CD4-positive, alpha-beta T cell treated with Interleukin-15 for 4 hours (primary cell): ENCODE measurements at regions not wholly inside any gene's neighbourhood (a gene's known extent, or its start where the extent isn't known, plus 50 kb on each side); places are given as distances from the start of the nearest gene placed in this dataset.
"Not testable (repeated sequence)": the region's sequence is repeated elsewhere in the genome, so short reads cannot be mapped to it uniquely, and the experiment has no call there.

Experiments
- DNase-seq: peaks from one replicate; pipeline ENCODE4 v3.0.0-alpha.2; 2020; ENCODE audit warnings: low spot score

- DNase-seq = no peak
These were observed 1047.6 kb upstream of the AUTS2 start for GRCh38 chr7:68550635-68551034.

GRCh38 chr7:68556537-68556936, 1041.7 kb upstream of the AUTS2 start:
- DNase-seq = no peak

- no peak for DNase-seq
These were observed 1038.8 kb upstream of the AUTS2 start for GRCh38 chr7:68559518-68559917.

GRCh38 chr7:68562323-68562899, 1035.9 kb upstream of the AUTS2 start:
- no peak for DNase-seq

GRCh38 chr7:68564306-68565135, 1033.8 kb upstream of the AUTS2 start:
- no peak for DNase-seq

GRCh38 chr7:68571286-68571685, 1027.0 kb upstream of the AUTS2 start:
- DNase-seq = no peak

GRCh38 chr7:68573271-68574005, 1024.8 kb upstream of the AUTS2 start:
- no peak for DNase-seq

GRCh38 chr7:68576366-68576765, 1021.9 kb upstream of the AUTS2 start:
- DNase-seq = no peak

GRCh38 chr7:68581417-68581816, 1016.9 kb upstream of the AUTS2 start:
- no peak for DNase-seq

- DNase-seq = no peak
These were observed 1010.7 kb upstream of the AUTS2 start for GRCh38 chr7:68587599-68587998.

- no peak for DNase-seq
These were observed 996.4 kb upstream of the AUTS2 start for GRCh38 chr7:68601826-68602225.

GRCh38 chr7:68604541-68604940, 993.7 kb upstream of the AUTS2 start:
- DNase-seq = no peak

- DNase-seq = no peak
These were observed 987.6 kb upstream of the AUTS2 start for GRCh38 chr7:68610701-68611100.

- no peak for DNase-seq
These were observed 984.9 kb upstream of the AUTS2 start for GRCh38 chr7:68613405-68613804.

- DNase-seq = no peak
These were observed 984.4 kb upstream of the AUTS2 start for GRCh38 chr7:68613897-68614296.

- DNase-seq = no peak
These were observed 978.7 kb upstream of the AUTS2 start for GRCh38 chr7:68619526-68619925.

GRCh38 chr7:68622500-68622899, 975.8 kb upstream of the AUTS2 start:
- DNase-seq = no peak

- no peak for DNase-seq
These were observed 975.2 kb upstream of the AUTS2 start for GRCh38 chr7:68623030-68623429.

- no peak for DNase-seq
These were observed 970.9 kb upstream of the AUTS2 start for GRCh38 chr7:68627247-68627864.

GRCh38 chr7:68630914-68631313, 967.4 kb upstream of the AUTS2 start:
- not testable (repeated sequence) for DNase-seq

- DNase-seq = no peak
These were observed 958.2 kb upstream of the AUTS2 start for GRCh38 chr7:68640103-68640502.

- no peak for DNase-seq
These were observed 955.5 kb upstream of the AUTS2 start for GRCh38 chr7:68642727-68643126.

- DNase-seq = no peak
These were observed 934.9 kb upstream of the AUTS2 start for GRCh38 chr7:68663392-68663791.
